Neural crest cell (in vitro differentiated cells): ENCODE measurements at regions not wholly inside any gene's neighbourhood (a gene's known extent, or its start where the extent isn't known, plus 50 kb on each side); places are given as distances from the start of the nearest gene placed in this dataset.

Experiments used
- DNase-seq: peaks from one replicate; pipeline ENCODE4 v3.0.0; 2021; ENCODE audit warnings: low read depth, mixed read lengths, low spot score
- H3K27ac Mint-ChIP-seq: one replicate; pipeline ENCODE4 v1.8.0; 2021; ENCODE audit warnings: mild to moderate bottlenecking, mixed read lengths; ENCODE audit not compliant: unreplicated experiment
- H3K27me3 Mint-ChIP-seq: 2 replicates; pipeline ENCODE4 v1.8.0; 2021; ENCODE audit warnings: low read depth, mild to moderate bottlenecking, mixed read lengths
- H3K36me3 Mint-ChIP-seq: 2 replicates; pipeline ENCODE4 v1.8.0; 2021; ENCODE audit warnings: low read depth, mild to moderate bottlenecking, mixed read lengths
- H3K4me1 Mint-ChIP-seq: 2 replicates; pipeline ENCODE4 v1.8.0; 2021; ENCODE audit warnings: mixed read lengths
- H3K4me3 Mint-ChIP-seq: one replicate; pipeline ENCODE4 v1.8.0; 2021; ENCODE audit warnings: mild to moderate bottlenecking, mixed read lengths
- H3K9me3 Mint-ChIP-seq: 2 replicates; pipeline ENCODE4 v1.8.0; 2021; ENCODE audit warnings: mixed read lengths
- CTCF ChIP-seq: fragments of 200-600 bp; sonication (generic); conservative IDR thresholded peaks from 2 replicates; pipeline ENCODE4 v1.5.0; 2021; ENCODE audit warnings: antibody characterized with exemption, mild to moderate bottlenecking

- H3K9me3 Mint-ChIP-seq: no peaks in the 10 kb centered on the region
- H3K36me3 Mint-ChIP-seq: no peaks in the 10 kb centered on the region
- no peaks in the 10 kb centered on the region for H3K27me3 Mint-ChIP-seq
- H3K4me1 Mint-ChIP-seq: peaks cover 3% of the 10 kb centered on the region
- H3K4me3 Mint-ChIP-seq: no peak overlapping the region
- no peak for DNase-seq
- TF ChIP-seq CTCF: no peak
- H3K27ac Mint-ChIP-seq: no peak overlapping the region
Measured at GRCh38 chr5:33258553-33258952, 182.2 kb upstream of the TARS1 start.

DNA sequence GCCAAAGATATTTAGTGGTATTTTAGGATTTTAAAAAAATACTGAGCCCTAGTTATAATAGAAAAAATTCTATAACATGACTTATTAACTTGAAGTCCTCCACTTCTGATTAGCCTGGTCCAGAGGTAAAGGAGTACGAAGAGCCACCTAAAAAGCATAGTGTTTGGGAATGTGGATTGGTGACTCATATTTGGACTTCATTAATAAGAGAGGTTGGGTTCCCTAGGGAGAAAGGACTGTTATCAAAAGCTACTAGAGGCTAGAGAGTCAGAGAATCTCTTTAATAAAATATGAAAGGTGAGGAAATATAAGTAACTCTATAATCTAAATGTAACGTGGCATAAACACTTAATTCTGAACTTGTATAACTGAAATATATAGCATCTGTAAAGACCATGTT lies 180.7 kb upstream of the TARS1 start:
- H3K4me1 Mint-ChIP-seq: peaks cover 3% of the 10 kb centered on the region
- DNase-seq: no peak
- H3K9me3 Mint-ChIP-seq: peaks cover 9% of the 10 kb centered on the region
- no peak overlapping the region for H3K27ac Mint-ChIP-seq
- no peaks in the 10 kb centered on the region for H3K27me3 Mint-ChIP-seq
- no peak for TF ChIP-seq CTCF
- peaks cover 9% of the 10 kb centered on the region for H3K36me3 Mint-ChIP-seq
- no peak overlapping the region for H3K4me3 Mint-ChIP-seq

- no peak for TF ChIP-seq CTCF
- no peak for DNase-seq
- H3K27me3 Mint-ChIP-seq: no peaks in the 10 kb centered on the region
- no peak overlapping the region for H3K27ac Mint-ChIP-seq
- H3K4me3 Mint-ChIP-seq: no peak overlapping the region
- peaks cover 9% of the 10 kb centered on the region for H3K36me3 Mint-ChIP-seq
- H3K4me1 Mint-ChIP-seq: no peaks in the 10 kb centered on the region
- peaks cover 9% of the 10 kb centered on the region for H3K9me3 Mint-ChIP-seq
Measured at GRCh38 chr5:33261305-33261704, 179.5 kb upstream of the TARS1 start.

GRCh38 chr5:33261747-33262146 lies 179.0 kb upstream of the TARS1 start:
- no peak overlapping the region for H3K4me3 Mint-ChIP-seq
- H3K4me1 Mint-ChIP-seq: no peaks in the 10 kb centered on the region
- H3K9me3 Mint-ChIP-seq: peaks cover 9% of the 10 kb centered on the region
- peaks cover 9% of the 10 kb centered on the region for H3K36me3 Mint-ChIP-seq
- TF ChIP-seq CTCF: no peak
- no peaks in the 10 kb centered on the region for H3K27me3 Mint-ChIP-seq
- H3K27ac Mint-ChIP-seq: no peak overlapping the region
- no peak for DNase-seq

GRCh38 chr5:33267801-33268200 lies 173.0 kb upstream of the TARS1 start:
- no peak overlapping the region for H3K27ac Mint-ChIP-seq

More at GRCh38 chr5:33267801-33268200, 173.0 kb upstream of the TARS1 start:
- Mint-ChIP-seq H3K4me1 (peaks cover 4% of the 10 kb centered on the region), H3K27me3 (no peaks in the 10 kb centered on the region), H3K9me3 (peaks cover 9% of the 10 kb centered on the region), H3K36me3 (peaks cover 9% of the 10 kb centered on the region), H3K4me3 (no peak overlapping the region)
- no peak for DNase-seq
- no peak for TF ChIP-seq CTCF
